ENCODE measurements at regions not wholly inside any gene's neighbourhood (a gene's known extent, or its start where the extent isn't known, plus 50 kb on each side); places are given as distances from the start of the nearest gene placed in this dataset.

DNA sequence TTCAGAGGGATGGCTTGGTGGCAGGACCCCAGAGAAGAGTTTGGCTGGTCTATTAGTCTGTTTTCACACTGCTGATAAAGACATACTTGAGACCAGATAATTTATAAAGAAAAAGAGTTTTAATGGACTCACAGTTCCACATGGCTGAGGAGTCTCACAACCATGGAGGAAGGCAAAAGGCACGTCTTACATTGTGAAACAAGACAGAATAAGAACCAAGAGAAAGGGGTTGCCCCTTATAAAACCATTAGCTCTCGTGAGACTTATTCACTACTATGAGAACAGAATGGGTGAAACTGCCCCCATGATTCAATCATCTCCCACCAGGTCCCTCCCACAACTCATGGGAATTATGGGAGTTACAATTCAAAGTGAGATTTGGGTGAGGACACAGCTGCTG is 78.5 kb upstream of the SSTR1 start:
- H3K27ac Mint-ChIP-seq (ENCODE audit: unreplicated experiment), result no peak overlapping the region
- no peaks in the 10 kb centered on the region for H3K4me1 Mint-ChIP-seq (ENCODE audit: unreplicated experiment)
- TF ChIP-seq, protein P1, sequence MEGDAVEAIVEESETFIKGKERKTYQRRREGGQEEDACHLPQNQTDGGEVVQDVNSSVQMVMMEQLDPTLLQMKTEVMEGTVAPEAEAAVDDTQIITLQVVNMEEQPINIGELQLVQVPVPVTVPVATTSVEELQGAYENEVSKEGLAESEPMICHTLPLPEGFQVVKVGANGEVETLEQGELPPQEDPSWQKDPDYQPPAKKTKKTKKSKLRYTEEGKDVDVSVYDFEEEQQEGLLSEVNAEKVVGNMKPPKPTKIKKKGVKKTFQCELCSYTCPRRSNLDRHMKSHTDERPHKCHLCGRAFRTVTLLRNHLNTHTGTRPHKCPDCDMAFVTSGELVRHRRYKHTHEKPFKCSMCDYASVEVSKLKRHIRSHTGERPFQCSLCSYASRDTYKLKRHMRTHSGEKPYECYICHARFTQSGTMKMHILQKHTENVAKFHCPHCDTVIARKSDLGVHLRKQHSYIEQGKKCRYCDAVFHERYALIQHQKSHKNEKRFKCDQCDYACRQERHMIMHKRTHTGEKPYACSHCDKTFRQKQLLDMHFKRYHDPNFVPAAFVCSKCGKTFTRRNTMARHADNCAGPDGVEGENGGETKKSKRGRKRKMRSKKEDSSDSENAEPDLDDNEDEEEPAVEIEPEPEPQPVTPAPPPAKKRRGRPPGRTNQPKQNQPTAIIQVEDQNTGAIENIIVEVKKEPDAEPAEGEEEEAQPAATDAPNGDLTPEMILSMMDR (IDR thresholded peaks at IDR 0.05), result no peak
- H3K4me3 Mint-ChIP-seq (ENCODE audit: unreplicated experiment), result no peak overlapping the region
- no peaks in the 10 kb centered on the region for H3K9me3 Mint-ChIP-seq (ENCODE audit: unreplicated experiment)
- no peaks in the 10 kb centered on the region for H3K27me3 Mint-ChIP-seq (ENCODE audit: unreplicated experiment)
- H3K36me3 Mint-ChIP-seq (ENCODE audit: unreplicated experiment), result no peaks in the 10 kb centered on the region
- DNase-seq (ENCODE audit: extremely low spot score, unreplicated experiment), result no peak

DNA sequence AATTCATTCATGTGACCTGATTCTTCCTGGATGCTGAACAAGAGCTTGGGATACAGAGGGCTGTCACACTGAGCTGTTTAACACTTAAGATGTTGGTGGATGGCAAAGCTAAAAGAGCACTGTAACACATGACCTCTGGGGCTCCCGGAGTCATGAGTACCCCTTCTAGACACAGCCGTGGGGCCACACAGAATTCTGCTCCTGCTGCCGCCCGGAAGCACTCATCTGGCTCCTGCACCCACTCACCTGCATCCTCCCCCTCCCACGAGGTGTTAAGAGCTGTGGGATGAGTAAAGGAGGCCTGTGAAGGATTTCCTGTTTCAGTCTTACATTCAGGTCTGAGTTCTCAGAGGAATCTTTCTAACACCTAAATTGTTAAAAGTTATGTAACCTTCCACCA is 78.0 kb upstream of the SSTR1 start:
- H3K4me1 Mint-ChIP-seq (ENCODE audit: unreplicated experiment), result no peaks in the 10 kb centered on the region
- TF ChIP-seq, protein P1 (IDR thresholded peaks at IDR 0.05), result no peak
- H3K9me3 Mint-ChIP-seq (ENCODE audit: unreplicated experiment), result no peaks in the 10 kb centered on the region
- H3K27me3 Mint-ChIP-seq (ENCODE audit: unreplicated experiment), result no peaks in the 10 kb centered on the region
- H3K36me3 Mint-ChIP-seq (ENCODE audit: unreplicated experiment), result no peaks in the 10 kb centered on the region
- no peak overlapping the region for H3K27ac Mint-ChIP-seq (ENCODE audit: unreplicated experiment)
- no peak for DNase-seq (ENCODE audit: extremely low spot score, unreplicated experiment)
- no peak overlapping the region for H3K4me3 Mint-ChIP-seq (ENCODE audit: unreplicated experiment)

DNA sequence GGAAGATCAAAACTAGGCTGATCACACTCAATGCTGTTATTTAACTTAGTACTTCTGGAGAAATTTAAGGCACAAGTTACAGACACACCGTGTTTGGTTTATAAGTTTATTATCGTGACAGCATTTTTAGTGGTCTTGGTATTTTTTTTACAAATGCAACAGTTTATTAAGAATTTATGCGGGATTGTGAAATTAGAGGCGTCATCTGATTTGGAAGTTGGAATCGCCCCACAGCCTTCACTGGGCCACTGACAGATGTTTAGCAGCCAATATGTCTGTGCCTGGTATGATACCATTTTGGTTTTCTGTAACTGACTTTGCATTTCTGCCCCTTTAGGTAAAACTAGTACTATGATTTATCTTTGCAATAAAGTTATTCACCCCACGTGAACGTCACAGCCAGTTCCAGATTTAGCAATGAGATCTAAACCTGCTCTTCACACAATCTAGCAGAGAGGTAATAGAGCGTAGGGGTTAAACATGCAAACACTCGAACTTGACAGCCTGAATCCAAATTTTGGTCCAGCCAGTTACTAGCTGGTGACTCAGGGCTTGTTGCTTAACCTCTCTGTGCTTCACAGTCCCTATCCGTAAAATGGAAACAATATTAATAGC is 73.2 kb upstream of the SSTR1 start:
- H3K27ac Mint-ChIP-seq (ENCODE audit: unreplicated experiment), result no peak overlapping the region
- no peaks in the 10 kb centered on the region for H3K27me3 Mint-ChIP-seq (ENCODE audit: unreplicated experiment)
- H3K4me3 Mint-ChIP-seq (ENCODE audit: unreplicated experiment), result no peak overlapping the region
- H3K4me1 Mint-ChIP-seq (ENCODE audit: unreplicated experiment), result no peaks in the 10 kb centered on the region
- H3K36me3 Mint-ChIP-seq (ENCODE audit: unreplicated experiment), result no peaks in the 10 kb centered on the region
- no peak for DNase-seq (ENCODE audit: extremely low spot score, unreplicated experiment)
- no peaks in the 10 kb centered on the region for H3K9me3 Mint-ChIP-seq (ENCODE audit: unreplicated experiment)
- TF ChIP-seq, protein P1 (IDR thresholded peaks at IDR 0.05), result no peak

DNA sequence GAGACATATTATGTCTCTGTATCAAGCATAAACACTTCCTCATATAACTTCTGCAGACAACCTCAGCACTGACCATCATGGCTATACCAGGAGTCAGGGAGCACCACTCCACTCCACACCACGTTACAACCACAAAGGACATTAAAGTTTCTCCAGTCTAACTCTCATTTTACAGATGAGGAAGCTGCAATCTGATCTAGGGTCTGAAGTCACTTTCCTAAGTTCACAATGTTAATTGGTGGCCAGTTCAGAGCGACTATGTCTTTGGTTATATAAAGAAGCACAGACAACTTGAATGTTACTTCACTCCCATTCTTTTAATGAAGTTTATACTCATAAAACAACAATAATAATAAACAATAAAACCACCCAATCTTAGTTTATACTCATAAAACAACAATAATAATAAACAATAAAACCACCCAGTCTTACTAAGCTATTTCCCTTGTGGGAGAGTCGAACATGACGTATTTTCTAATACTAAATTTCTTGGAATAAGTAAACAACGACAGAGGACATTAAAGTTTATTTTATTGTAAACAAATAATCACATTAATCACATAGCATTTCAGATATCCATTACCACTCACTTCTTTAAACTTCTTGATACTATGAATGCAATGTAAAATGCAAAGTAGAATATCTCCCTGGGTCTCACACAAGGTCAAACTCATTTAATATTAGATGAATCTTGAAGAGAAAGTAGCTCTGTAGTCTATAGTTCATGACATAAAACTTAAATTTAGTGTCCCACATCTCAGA is 72.4 kb upstream of the SSTR1 start:
- no peaks in the 10 kb centered on the region for H3K4me1 Mint-ChIP-seq (ENCODE audit: unreplicated experiment)
- no peaks in the 10 kb centered on the region for H3K9me3 Mint-ChIP-seq (ENCODE audit: unreplicated experiment)
- TF ChIP-seq, protein P1 (IDR thresholded peaks at IDR 0.05), result no peak
- H3K36me3 Mint-ChIP-seq (ENCODE audit: unreplicated experiment), result no peaks in the 10 kb centered on the region
- H3K27me3 Mint-ChIP-seq (ENCODE audit: unreplicated experiment), result no peaks in the 10 kb centered on the region
- DNase-seq (ENCODE audit: extremely low spot score, unreplicated experiment), result no peak
- H3K27ac Mint-ChIP-seq (ENCODE audit: unreplicated experiment), result no peak overlapping the region
- no peak overlapping the region for H3K4me3 Mint-ChIP-seq (ENCODE audit: unreplicated experiment)

DNA sequence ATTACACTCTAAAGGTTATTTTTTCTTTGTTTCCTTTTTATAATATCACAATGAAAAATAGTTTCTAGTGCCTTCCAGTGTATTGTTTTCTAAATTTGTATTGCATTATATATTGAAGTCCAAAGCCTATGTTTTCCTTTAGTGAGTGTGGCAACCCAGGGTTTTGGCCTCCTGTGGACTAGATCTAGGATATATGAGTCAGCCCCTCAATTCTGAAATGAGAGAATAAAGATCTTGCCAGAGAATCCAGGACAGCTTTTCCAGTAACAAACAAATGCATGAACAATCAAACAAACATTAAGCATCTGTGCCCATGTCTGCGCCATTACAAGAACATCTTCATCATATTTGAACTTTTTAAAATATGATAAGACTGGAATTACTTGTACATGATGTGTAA is 70.7 kb upstream of the SSTR1 start:
- Mint-ChIP-seq H3K9me3 (ENCODE audit: unreplicated experiment) (no peaks in the 10 kb centered on the region), H3K27me3 (ENCODE audit: unreplicated experiment) (no peaks in the 10 kb centered on the region), H3K27ac (ENCODE audit: unreplicated experiment) (no peak overlapping the region), H3K4me3 (ENCODE audit: unreplicated experiment) (no peak overlapping the region), H3K4me1 (ENCODE audit: unreplicated experiment) (no peaks in the 10 kb centered on the region), H3K36me3 (ENCODE audit: unreplicated experiment) (no peaks in the 10 kb centered on the region)
- TF ChIP-seq, protein P1 (IDR thresholded peaks at IDR 0.05), result no peak
- no peak for DNase-seq (ENCODE audit: extremely low spot score, unreplicated experiment)

Measured in osteocyte (in vitro differentiated cells).